GM12874 (cell line): ENCODE measurements at regions not wholly inside any gene's neighbourhood (a gene's known extent, or its start where the extent isn't known, plus 50 kb on each side); places are given as distances from the start of the nearest gene placed in this dataset.

Source experiments
- TF ChIP-seq, protein P1 (sequence below): IDR thresholded peaks from 2 replicates; pipeline ENCODE4 v1.5.1; 2011; ENCODE audit warnings: low read depth, mild to moderate bottlenecking, control low read depth, low read length, moderate library complexity; ENCODE audit not compliant: insufficient read depth

DNA sequence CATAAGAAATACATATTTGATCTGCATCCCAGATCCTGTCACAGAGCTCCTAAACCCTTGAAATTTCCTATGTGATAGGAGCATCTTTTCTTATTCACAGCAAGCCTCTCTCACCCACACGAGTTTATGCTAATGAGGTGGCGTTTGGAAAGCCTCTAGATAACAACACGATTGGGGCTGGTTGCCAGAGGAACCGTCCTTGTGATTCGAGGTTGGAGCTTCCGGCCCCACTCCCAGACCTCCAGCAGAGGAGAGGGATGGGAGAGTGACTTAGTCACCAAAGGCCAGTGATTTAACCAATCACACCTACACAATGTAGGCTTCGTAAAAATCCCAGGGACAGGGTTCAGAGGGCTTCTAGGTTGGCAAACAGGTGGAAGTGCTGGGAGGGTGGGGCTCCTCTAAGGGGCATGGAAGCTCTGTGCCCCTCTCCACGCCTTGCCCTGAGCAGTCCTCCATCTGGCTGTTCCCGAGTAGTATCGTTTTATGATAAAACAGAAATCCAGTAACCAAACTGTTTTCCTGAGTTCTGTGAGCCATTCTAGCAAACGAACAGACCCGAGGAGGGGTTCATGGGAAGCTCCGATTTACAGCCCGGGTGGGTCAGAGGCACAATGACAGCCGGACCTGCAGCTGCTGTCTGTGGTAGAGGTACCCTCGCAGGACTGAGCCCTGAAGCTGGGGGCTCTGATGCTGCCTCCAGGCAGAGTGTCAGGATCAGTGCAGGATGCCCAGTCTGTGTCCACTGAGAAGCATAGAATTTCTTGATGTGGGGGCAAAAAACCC is 238.1 kb upstream of the ARID1B start:
- TF ChIP-seq, protein P1, sequence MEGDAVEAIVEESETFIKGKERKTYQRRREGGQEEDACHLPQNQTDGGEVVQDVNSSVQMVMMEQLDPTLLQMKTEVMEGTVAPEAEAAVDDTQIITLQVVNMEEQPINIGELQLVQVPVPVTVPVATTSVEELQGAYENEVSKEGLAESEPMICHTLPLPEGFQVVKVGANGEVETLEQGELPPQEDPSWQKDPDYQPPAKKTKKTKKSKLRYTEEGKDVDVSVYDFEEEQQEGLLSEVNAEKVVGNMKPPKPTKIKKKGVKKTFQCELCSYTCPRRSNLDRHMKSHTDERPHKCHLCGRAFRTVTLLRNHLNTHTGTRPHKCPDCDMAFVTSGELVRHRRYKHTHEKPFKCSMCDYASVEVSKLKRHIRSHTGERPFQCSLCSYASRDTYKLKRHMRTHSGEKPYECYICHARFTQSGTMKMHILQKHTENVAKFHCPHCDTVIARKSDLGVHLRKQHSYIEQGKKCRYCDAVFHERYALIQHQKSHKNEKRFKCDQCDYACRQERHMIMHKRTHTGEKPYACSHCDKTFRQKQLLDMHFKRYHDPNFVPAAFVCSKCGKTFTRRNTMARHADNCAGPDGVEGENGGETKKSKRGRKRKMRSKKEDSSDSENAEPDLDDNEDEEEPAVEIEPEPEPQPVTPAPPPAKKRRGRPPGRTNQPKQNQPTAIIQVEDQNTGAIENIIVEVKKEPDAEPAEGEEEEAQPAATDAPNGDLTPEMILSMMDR = no peak

DNA sequence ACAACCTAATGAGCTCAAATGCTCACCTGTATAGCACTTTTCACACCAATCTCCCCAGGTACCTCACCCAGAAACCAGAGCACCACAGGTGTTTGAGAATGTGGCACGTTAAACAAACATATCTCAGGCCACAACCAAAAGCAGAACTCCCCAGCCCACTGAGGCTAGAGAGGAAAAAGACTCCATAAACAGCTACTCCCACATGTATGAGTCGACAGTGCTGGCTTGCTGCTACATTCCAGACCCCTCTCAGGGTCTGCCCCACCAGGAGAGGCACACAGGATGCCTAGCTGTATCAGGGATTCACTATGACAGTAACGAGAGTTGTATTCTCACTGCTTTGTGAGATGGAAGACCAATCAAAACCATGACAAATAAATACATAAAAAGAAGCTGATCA is 242.6 kb upstream of the ARID1B start:
- TF ChIP-seq, protein P1 = no peak

DNA sequence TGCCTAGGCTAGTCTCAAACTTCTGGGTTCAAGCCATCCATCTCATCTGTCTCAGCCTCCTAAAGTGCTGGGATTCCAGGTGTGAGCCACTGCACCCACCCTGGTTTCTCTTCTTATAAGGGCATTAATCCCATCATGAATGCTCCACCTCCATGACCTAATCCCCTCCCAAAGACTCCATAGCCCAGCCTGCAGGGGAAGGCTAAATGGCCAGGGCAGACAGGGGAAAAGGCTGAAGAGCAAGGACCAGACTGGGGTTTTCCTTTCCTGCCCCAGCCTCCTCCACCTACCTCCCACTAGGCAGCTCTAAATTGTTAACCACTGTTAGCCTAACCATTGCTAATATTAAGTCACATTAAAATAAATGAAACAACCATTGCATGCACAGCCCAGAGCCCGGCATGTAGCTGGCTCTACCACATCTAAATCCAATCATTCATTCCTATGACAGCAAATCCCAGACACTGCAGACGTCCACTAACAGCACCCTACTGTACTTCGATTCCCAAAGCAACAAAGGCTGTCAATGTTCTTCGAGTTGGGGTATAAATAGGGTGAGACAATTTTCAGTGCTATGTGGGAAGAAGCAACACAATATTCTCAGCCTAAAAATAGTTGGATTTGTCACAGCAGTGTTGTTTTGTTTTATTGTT is 243.2 kb upstream of the ARID1B start:
- TF ChIP-seq, protein P1 = no peak

DNA sequence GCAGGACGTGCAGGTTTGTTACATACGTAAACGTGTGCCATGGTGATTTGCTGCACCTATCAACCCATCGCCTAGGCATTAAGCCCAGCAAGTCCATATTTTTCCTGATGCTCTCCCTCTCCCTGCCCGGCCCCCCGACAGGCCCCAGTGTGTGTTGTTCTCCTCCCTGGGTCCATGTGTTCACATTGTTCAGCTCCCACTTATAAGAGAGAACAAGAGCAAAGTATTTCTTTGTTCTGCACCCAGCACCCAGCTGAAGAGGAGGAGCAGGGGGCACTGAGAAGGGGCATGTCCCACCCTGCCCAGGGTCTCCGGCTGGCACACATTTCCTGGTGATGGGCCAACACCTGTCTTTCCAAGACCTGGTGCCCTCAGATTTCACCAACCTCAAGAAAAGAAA is 251.1 kb upstream of the ARID1B start:
- TF ChIP-seq, protein P1 = no peak

DNA sequence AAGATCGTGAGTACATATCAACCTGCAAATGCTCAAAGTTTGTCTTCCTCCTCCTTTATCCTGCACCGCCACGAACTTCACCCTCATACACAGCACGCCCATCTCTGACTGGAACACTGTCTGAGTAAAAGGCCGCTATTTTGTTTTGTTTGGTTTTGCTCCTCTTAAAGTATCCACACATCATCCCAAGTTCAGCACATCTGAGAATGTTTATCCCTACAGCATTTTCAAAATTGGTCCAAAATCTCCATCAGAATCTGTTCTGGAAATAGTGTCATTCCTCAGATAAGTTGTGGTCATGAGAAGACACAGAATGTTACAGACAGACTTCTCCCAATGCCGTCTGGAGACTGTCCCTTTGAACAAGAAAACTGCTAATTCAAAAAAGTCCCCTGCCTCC is 251.6 kb upstream of the ARID1B start:
- TF ChIP-seq, protein P1 = no peak

DNA sequence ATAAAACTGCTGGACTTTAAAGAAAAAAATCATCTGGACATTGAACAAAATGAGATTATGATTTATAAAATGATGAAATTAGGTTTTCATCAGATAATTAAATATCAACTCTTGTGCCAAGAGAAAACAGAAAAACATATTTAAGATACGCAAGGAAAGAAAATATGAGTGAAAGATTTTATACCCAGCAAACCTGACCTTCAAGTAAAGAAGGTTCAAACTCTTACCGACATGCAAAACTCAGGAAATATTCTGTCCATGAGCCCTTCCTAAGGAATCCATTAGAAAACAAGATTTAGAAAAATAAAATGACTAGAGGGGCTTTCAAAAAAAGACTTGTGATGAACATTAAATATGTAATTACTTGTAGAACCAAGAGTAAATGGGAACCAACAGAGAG is 257.2 kb upstream of the ARID1B start:
- TF ChIP-seq, protein P1 = no peak

DNA sequence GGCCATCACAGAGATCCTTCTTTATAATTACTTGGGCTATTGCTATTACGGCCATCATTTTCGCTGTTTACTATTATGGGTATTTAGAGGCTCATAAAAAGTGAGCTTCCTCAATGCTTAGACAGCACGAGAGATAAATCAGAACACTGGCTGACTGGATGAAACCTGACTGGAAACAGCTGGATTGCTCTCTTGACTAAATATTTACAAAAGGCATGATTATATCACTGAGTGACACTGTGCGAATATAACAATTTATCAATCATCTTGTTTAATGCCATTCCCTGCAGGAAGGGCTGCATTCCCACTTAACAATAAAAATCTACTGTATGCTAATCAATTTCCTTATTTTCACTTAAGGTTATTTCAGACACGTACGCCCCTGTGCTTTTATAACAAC is 260.1 kb upstream of the ARID1B start:
- TF ChIP-seq, protein P1 = no peak
